ENCODE measurements at regions not wholly inside any gene's neighbourhood (a gene's known extent, or its start where the extent isn't known, plus 50 kb on each side); places are given as distances from the start of the nearest gene placed in this dataset.

DNA sequence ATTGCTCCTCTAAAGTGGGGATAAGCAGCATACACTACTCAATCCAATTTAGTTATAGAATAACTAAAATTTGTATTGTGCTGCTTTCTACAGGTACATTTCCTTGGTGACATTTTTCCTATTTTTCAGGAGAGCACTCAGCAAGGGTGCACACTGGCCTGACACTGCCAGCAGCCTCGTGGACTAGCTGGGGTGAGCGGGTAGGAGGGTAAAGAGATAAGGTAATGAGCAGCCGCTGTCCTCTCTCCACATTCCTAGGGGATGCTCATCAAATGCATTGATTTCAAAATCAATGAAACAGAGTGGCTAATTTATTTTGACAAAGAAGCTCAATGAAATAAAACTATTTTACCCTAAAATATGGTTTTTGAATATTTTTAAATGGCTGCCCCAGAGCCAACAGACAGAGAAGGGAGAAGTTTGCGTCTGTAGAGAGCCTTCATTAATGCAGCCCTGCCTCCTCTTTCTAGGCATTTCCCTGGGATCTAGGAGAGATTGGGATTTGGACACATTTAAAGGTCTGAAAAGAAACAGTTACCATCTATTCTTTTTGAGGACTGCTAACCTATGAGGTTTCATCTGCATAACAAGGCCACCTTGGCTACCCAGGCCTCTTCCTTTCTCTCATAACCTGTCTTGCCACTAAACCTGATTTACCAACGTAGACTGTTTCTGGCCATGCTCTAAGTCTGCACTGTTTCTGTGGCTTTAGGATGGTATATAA lies 561.0 kb downstream of the IPMK start:
- TF ChIP-seq, protein P1, sequence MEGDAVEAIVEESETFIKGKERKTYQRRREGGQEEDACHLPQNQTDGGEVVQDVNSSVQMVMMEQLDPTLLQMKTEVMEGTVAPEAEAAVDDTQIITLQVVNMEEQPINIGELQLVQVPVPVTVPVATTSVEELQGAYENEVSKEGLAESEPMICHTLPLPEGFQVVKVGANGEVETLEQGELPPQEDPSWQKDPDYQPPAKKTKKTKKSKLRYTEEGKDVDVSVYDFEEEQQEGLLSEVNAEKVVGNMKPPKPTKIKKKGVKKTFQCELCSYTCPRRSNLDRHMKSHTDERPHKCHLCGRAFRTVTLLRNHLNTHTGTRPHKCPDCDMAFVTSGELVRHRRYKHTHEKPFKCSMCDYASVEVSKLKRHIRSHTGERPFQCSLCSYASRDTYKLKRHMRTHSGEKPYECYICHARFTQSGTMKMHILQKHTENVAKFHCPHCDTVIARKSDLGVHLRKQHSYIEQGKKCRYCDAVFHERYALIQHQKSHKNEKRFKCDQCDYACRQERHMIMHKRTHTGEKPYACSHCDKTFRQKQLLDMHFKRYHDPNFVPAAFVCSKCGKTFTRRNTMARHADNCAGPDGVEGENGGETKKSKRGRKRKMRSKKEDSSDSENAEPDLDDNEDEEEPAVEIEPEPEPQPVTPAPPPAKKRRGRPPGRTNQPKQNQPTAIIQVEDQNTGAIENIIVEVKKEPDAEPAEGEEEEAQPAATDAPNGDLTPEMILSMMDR (conservative IDR thresholded peaks at IDR 0.05 in 1 of 2, IDR thresholded peaks at IDR 0.05 in 1 of 2; ENCODE audit: extremely low read depth in 1 of 2, insufficient read depth in 1 of 2, low read depth in 1 of 2, low read length in 2 of 2) = no peak
- no peak for TF ChIP-seq EZH2 (IDR thresholded peaks at IDR 0.05; ENCODE audit: borderline replicate concordance, low read length)
